Epithelial cell of esophagus (primary cell): ENCODE measurements at regions not wholly inside any gene's neighbourhood (a gene's known extent, or its start where the extent isn't known, plus 50 kb on each side); places are given as distances from the start of the nearest gene placed in this dataset.
"Not testable (repeated sequence)": the region's sequence is repeated elsewhere in the genome, so short reads cannot be mapped to it uniquely, and the experiment has no call there.

Experiments
- DNase-seq: peaks from one replicate; pipeline ENCODE4 v3.0.0; 2010; ENCODE audit warnings: low read depth
- H3K4me3 ChIP-seq: 2 replicates; pipeline ENCODE4 v1.5.1; 2011; ENCODE audit warnings: mild to moderate bottlenecking, low read length, control low read depth
- CTCF ChIP-seq: IDR thresholded peaks from 2 replicates; pipeline ENCODE4 v1.5.1; 2011; ENCODE audit warnings: low read depth, mild to moderate bottlenecking, low read length, control low read depth, inconsistent platforms; ENCODE audit not compliant: insufficient read depth; ENCODE audit errors: missing control alignments

DNA sequence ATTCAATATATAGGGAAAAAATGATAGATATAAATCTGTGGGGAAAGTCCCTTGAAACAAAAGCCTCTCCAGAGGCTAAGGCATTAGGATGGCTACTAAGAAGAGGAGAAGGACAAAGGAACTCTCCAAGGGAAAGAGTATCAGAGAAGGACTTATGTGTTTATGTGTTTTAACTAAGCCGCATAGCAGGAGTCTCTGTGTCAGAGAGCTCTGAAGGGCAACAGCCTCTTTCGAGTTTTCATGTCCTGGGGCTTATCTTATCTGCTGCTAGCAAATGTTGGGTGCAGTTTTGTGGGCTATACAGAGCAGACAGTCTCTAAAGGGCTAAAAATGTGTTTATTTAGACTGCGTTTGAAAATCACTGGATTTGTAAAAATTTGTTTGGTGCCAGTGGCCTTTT, 1145.6 kb upstream of the DIAPH2 start:
- no peak overlapping the region for H3K4me3 ChIP-seq
- DNase-seq, result no peak
- TF ChIP-seq CTCF, result no peak

DNA sequence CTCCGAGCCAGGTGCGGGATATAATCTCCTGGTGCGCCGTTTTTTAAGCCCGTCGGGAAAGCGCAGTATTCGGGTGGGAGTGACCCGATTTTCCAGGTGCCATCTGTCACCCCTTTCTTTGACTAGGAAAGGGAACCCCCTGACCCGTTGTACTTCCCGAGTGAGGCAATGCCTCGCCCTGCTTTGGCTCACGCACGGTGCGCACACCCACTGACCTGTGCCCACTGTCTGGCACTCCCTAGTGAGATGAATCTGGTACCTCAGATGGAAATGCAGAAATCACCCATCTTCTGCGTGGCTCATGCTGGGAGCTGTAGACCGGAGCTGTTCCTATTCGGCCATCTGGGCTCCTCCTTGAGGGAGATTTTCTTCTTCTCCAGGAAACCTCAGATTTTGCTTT, 1135.1 kb upstream of the DIAPH2 start:
- H3K4me3 ChIP-seq, DNase-seq: not testable (repeated sequence)

GRCh38 chrX:95585321-95585720, 1099.3 kb upstream of the DIAPH2 start:
- no peak for DNase-seq
- no peak for TF ChIP-seq CTCF
- no peak overlapping the region for H3K4me3 ChIP-seq

GRCh38 chrX:95612350-95612749, 1072.3 kb upstream of the DIAPH2 start:
- H3K4me3 ChIP-seq, result no peak overlapping the region
- no peak for TF ChIP-seq CTCF
- no peak for DNase-seq

DNA sequence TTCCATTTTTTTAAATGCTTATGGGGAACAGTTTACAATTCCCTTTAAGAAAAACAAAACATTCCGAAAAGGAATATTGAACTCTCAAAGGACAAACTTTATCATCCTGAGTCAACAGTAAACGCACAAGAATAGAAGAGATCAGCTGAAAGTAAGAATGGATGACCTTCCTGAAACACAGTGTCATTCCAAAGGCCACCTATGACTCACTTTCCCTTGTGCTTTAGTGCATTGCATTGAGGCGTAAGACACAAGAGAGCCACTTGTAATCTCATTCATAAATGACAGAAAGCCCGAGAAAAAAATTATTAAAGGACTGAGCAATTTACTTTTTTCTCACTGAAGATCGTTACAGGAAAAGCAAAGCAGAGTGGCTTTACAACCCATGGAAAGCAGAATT, 1062.4 kb upstream of the DIAPH2 start:
- TF ChIP-seq CTCF, result no peak
- H3K4me3 ChIP-seq, result no peak overlapping the region
- no peak for DNase-seq

DNA sequence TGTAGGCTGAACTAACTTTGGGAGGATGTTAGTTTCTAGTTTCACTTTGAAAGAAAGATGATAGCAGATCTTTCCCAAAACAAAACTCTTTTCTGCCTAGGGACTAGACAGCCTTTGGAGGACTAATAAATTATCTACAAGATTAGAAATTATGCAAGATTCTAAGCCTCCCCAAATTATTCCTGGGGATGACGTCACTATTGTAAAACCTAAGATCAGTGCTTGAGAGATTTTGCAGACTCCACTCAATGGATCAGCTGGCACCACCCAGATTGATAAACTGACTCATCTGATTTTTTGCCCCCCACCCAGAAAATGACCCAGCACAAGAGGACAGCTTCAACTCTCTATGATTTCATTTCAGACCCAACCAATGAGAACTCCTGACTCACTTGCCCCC, 1057.9 kb upstream of the DIAPH2 start:
- TF ChIP-seq CTCF, result no peak
- DNase-seq, result no peak
- H3K4me3 ChIP-seq, result no peak overlapping the region

- H3K4me3 ChIP-seq, result no peak overlapping the region
- peak; percentile 1 for DNase-seq
- TF ChIP-seq CTCF, result no peak
Observed at GRCh38 chrX:95628796-95629195, 1055.8 kb upstream of the DIAPH2 start.

- no peak for TF ChIP-seq CTCF
- no peak overlapping the region for H3K4me3 ChIP-seq
- DNase-seq, result no peak
Observed at GRCh38 chrX:95629737-95630136, 1054.9 kb upstream of the DIAPH2 start.
